H1 (cell line): ENCODE measurements at regions not wholly inside any gene's neighbourhood (a gene's known extent, or its start where the extent isn't known, plus 50 kb on each side); places are given as distances from the start of the nearest gene placed in this dataset.

Experiments used
- BRCA1 ChIP-seq: IDR thresholded peaks from 2 replicates; pipeline ENCODE4 v1.6.1; 2012; ENCODE audit warnings: low read depth, low read length, improper control_type of control experiment
- CTCF ChIP-seq, 3 experiments: IDR thresholded peaks; 1 replicate in 2 of 3; 2 replicates in 1 of 3; pipeline versions ENCODE4 v1.5.1 to v1.6.1; 2011; ENCODE audit warnings: low read length in 3 of 3, mild to moderate bottlenecking in 3 of 3, inconsistent platforms in 2 of 3, low read depth in 1 of 3, moderate library complexity in 1 of 3; ENCODE audit not compliant: insufficient read depth in 1 of 3; ENCODE audit errors: control extremely low read depth in 1 of 3
- SIX5 ChIP-seq: IDR thresholded peaks from 2 replicates; pipeline ENCODE4 v1.6.1; 2011; ENCODE audit warnings: mild to moderate bottlenecking, low read depth, low read length
- TAF1 ChIP-seq: IDR thresholded peaks from 2 replicates; pipeline ENCODE4 v1.6.1; 2011; ENCODE audit warnings: mild to moderate bottlenecking, low read depth, low read length
- TBP ChIP-seq: IDR thresholded peaks from 2 replicates; pipeline ENCODE4 v1.6.1; 2011; ENCODE audit warnings: low read depth, low read length, improper control_type of control experiment
- TF ChIP-seq, protein P1 (sequence below): fragments of 300-600 bp; sonication (generic); IDR thresholded peaks from 2 replicates; pipeline ENCODE4 v1.7.1; 2012; ENCODE audit warnings: low read length, moderate library complexity, mild to moderate bottlenecking, inconsistent platforms; ENCODE audit not compliant: insufficient replicate concordance

DNA sequence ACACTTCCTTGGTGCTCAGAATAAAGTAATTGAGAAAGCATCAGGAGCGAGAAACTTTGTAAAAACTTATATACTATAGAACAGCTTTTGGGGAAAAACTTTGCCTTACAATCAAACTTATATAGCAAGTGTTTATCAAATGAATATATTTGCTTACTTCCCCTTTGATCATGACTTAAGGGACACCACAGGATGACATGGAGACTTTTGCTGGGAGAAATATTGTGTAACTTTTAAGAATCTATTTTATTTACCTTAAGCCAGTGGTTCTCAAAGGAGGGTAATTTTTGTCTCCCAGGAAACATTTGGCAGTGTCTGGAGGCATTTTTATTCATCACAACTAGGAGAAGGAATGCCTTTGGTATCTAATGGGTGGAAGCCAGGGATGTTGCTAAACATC lies 173.8 kb upstream of the HABP2 start (continued):
- TF ChIP-seq, protein P1, sequence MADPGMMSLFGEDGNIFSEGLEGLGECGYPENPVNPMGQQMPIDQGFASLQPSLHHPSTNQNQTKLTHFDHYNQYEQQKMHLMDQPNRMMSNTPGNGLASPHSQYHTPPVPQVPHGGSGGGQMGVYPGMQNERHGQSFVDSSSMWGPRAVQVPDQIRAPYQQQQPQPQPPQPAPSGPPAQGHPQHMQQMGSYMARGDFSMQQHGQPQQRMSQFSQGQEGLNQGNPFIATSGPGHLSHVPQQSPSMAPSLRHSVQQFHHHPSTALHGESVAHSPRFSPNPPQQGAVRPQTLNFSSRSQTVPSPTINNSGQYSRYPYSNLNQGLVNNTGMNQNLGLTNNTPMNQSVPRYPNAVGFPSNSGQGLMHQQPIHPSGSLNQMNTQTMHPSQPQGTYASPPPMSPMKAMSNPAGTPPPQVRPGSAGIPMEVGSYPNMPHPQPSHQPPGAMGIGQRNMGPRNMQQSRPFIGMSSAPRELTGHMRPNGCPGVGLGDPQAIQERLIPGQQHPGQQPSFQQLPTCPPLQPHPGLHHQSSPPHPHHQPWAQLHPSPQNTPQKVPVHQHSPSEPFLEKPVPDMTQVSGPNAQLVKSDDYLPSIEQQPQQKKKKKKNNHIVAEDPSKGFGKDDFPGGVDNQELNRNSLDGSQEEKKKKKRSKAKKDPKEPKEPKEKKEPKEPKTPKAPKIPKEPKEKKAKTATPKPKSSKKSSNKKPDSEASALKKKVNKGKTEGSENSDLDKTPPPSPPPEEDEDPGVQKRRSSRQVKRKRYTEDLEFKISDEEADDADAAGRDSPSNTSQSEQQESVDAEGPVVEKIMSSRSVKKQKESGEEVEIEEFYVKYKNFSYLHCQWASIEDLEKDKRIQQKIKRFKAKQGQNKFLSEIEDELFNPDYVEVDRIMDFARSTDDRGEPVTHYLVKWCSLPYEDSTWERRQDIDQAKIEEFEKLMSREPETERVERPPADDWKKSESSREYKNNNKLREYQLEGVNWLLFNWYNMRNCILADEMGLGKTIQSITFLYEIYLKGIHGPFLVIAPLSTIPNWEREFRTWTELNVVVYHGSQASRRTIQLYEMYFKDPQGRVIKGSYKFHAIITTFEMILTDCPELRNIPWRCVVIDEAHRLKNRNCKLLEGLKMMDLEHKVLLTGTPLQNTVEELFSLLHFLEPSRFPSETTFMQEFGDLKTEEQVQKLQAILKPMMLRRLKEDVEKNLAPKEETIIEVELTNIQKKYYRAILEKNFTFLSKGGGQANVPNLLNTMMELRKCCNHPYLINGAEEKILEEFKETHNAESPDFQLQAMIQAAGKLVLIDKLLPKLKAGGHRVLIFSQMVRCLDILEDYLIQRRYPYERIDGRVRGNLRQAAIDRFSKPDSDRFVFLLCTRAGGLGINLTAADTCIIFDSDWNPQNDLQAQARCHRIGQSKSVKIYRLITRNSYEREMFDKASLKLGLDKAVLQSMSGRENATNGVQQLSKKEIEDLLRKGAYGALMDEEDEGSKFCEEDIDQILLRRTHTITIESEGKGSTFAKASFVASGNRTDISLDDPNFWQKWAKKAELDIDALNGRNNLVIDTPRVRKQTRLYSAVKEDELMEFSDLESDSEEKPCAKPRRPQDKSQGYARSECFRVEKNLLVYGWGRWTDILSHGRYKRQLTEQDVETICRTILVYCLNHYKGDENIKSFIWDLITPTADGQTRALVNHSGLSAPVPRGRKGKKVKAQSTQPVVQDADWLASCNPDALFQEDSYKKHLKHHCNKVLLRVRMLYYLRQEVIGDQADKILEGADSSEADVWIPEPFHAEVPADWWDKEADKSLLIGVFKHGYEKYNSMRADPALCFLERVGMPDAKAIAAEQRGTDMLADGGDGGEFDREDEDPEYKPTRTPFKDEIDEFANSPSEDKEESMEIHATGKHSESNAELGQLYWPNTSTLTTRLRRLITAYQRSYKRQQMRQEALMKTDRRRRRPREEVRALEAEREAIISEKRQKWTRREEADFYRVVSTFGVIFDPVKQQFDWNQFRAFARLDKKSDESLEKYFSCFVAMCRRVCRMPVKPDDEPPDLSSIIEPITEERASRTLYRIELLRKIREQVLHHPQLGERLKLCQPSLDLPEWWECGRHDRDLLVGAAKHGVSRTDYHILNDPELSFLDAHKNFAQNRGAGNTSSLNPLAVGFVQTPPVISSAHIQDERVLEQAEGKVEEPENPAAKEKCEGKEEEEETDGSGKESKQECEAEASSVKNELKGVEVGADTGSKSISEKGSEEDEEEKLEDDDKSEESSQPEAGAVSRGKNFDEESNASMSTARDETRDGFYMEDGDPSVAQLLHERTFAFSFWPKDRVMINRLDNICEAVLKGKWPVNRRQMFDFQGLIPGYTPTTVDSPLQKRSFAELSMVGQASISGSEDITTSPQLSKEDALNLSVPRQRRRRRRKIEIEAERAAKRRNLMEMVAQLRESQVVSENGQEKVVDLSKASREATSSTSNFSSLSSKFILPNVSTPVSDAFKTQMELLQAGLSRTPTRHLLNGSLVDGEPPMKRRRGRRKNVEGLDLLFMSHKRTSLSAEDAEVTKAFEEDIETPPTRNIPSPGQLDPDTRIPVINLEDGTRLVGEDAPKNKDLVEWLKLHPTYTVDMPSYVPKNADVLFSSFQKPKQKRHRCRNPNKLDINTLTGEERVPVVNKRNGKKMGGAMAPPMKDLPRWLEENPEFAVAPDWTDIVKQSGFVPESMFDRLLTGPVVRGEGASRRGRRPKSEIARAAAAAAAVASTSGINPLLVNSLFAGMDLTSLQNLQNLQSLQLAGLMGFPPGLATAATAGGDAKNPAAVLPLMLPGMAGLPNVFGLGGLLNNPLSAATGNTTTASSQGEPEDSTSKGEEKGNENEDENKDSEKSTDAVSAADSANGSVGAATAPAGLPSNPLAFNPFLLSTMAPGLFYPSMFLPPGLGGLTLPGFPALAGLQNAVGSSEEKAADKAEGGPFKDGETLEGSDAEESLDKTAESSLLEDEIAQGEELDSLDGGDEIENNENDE, result no peak
- TF ChIP-seq CTCF (IDR thresholded peaks at IDR 0.05; ENCODE audit: control extremely low read depth in 1 of 3, insufficient read depth in 1 of 3, low read depth in 1 of 3, low read length in 3 of 3) (no peak), TBP (no peak), SIX5 (no peak), TAF1 (no peak), BRCA1 (no peak)
